AG04450 (cell line): ENCODE measurements at regions not wholly inside any gene's neighbourhood (a gene's known extent, or its start where the extent isn't known, plus 50 kb on each side); places are given as distances from the start of the nearest gene placed in this dataset.

Experiments used
- CTCF ChIA-PET: fragments of 300-600, 350-600 bp; formaldehyde crosslinking; extraction: SDS; loops from one replicate; lab custom pipeline; 2022; ENCODE audit warnings: antibody characterized with exemption, inconsistent platforms; lab: Charles Lee
- POLR2A ChIA-PET: fragments of 350-600 bp; formaldehyde crosslinking; extraction: SDS; loops from one replicate; lab custom pipeline; 2021; ENCODE audit warnings: antibody characterized with exemption, inconsistent platforms; lab: Yijun Ruan, JAX
- DNase-seq: peaks from one replicate; pipeline ENCODE4 v3.0.0-alpha.2; 2011; ENCODE audit warnings: low read depth, low spot score
- H3K27ac ChIP-seq: one replicate; pipeline ENCODE4 v1.5.1; 2012; ENCODE audit warnings: low read depth, low read length, control low read depth
- H3K27me3 ChIP-seq: one replicate; pipeline ENCODE4 v1.6.0; 2012; ENCODE audit warnings: low read length; ENCODE audit not compliant: control insufficient read depth, insufficient read depth
- H3K4me3 ChIP-seq: 2 replicates; pipeline ENCODE4 v1.5.1; 2011; ENCODE audit warnings: mild to moderate bottlenecking, low read depth, low read length, control low read depth
- H3K9me3 ChIP-seq: 2 replicates; pipeline ENCODE4 v1.5.1; 2012; ENCODE audit warnings: low read length; ENCODE audit not compliant: control insufficient read depth, insufficient read depth
- TF ChIP-seq, protein P1 (sequence below): IDR thresholded peaks from 2 replicates; pipeline ENCODE4 v1.5.1; 2011; ENCODE audit warnings: low read depth, low read length, control low read depth, inconsistent platforms

DNA sequence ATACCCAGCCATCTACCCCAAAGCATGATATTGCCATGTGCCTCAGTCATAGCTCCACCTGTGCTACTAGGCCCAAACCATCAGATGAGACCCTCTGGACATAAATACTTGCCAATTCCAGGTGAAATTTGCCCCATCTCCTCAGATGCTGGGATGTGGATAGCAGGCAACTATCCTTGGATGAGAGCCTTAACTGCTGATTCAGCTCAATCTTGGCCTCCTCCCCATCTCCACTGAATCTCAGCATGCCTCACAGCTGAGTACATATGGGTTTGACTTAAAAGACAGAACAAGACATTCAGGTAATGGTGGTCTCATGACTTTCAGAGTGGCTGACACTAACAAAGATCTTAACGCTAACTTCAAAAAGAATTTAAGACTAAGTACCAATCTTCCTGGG is 50.8 kb upstream of the KLHL13 start:
- DNase-seq: no peak
- Histone ChIP-seq H3K4me3 (no peak overlapping the region), H3K27me3 (no peaks in the 10 kb centered on the region), H3K9me3 (no peaks in the 10 kb centered on the region), H3K27ac (no peak overlapping the region)
- POLR2A ChIA-PET: no interaction called here
- CTCF ChIA-PET: no interaction called here
- TF ChIP-seq, protein P1, sequence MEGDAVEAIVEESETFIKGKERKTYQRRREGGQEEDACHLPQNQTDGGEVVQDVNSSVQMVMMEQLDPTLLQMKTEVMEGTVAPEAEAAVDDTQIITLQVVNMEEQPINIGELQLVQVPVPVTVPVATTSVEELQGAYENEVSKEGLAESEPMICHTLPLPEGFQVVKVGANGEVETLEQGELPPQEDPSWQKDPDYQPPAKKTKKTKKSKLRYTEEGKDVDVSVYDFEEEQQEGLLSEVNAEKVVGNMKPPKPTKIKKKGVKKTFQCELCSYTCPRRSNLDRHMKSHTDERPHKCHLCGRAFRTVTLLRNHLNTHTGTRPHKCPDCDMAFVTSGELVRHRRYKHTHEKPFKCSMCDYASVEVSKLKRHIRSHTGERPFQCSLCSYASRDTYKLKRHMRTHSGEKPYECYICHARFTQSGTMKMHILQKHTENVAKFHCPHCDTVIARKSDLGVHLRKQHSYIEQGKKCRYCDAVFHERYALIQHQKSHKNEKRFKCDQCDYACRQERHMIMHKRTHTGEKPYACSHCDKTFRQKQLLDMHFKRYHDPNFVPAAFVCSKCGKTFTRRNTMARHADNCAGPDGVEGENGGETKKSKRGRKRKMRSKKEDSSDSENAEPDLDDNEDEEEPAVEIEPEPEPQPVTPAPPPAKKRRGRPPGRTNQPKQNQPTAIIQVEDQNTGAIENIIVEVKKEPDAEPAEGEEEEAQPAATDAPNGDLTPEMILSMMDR: no peak

- Histone ChIP-seq H3K27me3 (no peaks in the 10 kb centered on the region), H3K9me3 (no peaks in the 10 kb centered on the region), H3K4me3 (no peak overlapping the region), H3K27ac (no peak overlapping the region)
- ChIA-PET POLR2A (no interaction called here), CTCF (no interaction called here)
- no peak for DNase-seq
- TF ChIP-seq, protein P1: no peak
These were observed 54.7 kb upstream of the KLHL13 start for GRCh38 chrX:118171356-118171755.

- POLR2A ChIA-PET: no interaction called here
- H3K9me3 ChIP-seq: no peaks in the 10 kb centered on the region
- no peak overlapping the region for H3K4me3 ChIP-seq
- DNase-seq: no peak
- no peaks in the 10 kb centered on the region for H3K27me3 ChIP-seq
- CTCF ChIA-PET: no interaction called here
- TF ChIP-seq, protein P1: no peak
- H3K27ac ChIP-seq: no peak overlapping the region
These were observed 58.0 kb upstream of the KLHL13 start for GRCh38 chrX:118174516-118175098.

DNA sequence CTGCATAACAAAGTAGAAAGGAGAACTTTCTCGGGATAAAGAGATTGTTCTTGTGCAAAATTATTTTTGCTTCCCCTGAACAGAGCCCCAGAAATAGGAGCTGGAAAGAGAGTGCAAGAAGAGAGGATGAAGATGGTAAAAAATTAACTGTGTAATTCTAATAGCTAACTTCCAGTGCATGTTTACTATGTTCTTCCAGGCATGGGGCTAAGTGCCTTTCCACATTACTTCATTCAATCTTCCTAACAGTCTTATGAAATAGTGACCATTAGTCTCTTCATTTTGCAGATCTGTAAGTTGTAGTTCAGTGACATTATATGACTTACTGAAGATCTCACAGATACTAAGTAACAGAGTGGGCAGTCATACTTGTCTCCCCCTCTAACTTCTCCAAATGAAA is 61.1 kb upstream of the KLHL13 start:
- no peak for DNase-seq
- CTCF ChIA-PET: no interaction called here
- TF ChIP-seq, protein P1: no peak

DNA sequence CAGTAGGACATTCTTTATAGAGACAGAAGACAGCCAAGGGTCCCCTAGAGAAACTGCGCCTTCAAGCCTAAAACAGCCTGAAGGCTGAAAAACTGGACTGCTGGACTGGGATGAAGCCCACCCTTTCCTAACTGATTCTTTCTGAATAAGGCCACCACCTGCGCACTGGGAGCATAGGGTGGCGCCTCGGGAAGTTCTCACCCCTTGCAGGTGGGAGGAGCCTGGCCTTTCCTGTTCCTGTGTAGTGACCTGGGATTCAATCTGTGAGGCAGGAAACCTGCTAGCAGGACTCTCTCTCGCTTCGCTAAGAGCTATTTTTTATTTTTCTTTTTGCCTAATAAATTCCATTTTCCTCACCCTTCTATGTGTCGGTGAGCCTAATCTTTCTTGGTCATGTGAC is 61.8 kb upstream of the KLHL13 start:
- H3K27ac ChIP-seq: no peak overlapping the region
- H3K9me3 ChIP-seq: no peaks in the 10 kb centered on the region
- POLR2A ChIA-PET: no interaction called here
- TF ChIP-seq, protein P1: no peak
- H3K4me3 ChIP-seq: no peak overlapping the region
- DNase-seq: no peak
- CTCF ChIA-PET: no interaction called here
- no peaks in the 10 kb centered on the region for H3K27me3 ChIP-seq

More for the DNA sequence above, 61.1 kb upstream of the KLHL13 start:
- Histone ChIP-seq H3K27ac (no peak overlapping the region), H3K4me3 (no peak overlapping the region), H3K9me3 (no peaks in the 10 kb centered on the region), H3K27me3 (no peaks in the 10 kb centered on the region)
- POLR2A ChIA-PET: no interaction called here
